ENCODE measurements at regions not wholly inside any gene's neighbourhood (a gene's known extent, or its start where the extent isn't known, plus 50 kb on each side); places are given as distances from the start of the nearest gene placed in this dataset.

DNA sequence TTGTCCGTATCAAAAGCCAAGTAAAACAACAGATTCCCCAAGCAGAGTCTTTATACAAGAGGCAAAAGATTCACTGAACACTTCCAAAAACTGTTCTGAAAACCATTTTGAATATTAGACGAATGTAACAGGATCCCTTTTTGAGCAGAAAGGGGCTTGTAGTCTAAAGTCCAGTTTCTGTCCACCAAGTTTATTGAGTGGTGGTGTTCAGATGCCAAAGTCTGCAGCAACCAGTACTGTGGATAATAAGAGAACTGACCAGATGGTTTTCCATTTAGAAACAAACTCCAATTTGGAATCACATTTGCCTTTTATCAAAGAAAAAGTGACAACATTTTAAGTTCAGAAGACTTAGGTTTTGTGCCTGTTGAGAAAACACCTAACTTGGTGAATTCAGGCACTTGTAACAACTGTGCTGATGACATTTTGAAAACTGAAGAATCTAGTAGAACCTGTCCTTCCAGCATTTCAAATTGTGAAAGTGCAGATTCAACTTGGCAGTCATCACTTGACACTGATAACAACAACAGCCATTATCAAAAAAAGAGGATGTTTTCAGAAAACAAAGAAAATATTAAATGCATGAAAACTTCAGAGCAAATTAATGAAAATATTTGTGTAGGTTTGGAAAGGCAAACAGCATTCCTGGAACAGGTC lies 217.1 kb downstream of the CSNK2A3 start:
- no peaks in the 10 kb centered on the region for H3K36me3 ChIP-seq (ENCODE audit: control insufficient read depth, insufficient read depth, low read length)
- TF ChIP-seq, protein P1, sequence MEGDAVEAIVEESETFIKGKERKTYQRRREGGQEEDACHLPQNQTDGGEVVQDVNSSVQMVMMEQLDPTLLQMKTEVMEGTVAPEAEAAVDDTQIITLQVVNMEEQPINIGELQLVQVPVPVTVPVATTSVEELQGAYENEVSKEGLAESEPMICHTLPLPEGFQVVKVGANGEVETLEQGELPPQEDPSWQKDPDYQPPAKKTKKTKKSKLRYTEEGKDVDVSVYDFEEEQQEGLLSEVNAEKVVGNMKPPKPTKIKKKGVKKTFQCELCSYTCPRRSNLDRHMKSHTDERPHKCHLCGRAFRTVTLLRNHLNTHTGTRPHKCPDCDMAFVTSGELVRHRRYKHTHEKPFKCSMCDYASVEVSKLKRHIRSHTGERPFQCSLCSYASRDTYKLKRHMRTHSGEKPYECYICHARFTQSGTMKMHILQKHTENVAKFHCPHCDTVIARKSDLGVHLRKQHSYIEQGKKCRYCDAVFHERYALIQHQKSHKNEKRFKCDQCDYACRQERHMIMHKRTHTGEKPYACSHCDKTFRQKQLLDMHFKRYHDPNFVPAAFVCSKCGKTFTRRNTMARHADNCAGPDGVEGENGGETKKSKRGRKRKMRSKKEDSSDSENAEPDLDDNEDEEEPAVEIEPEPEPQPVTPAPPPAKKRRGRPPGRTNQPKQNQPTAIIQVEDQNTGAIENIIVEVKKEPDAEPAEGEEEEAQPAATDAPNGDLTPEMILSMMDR (IDR thresholded peaks at IDR 0.05; ENCODE audit: insufficient read depth, low read length, severe bottlenecking) = no peak
- FAIRE-seq (no peak), DNase-seq (ENCODE audit: low read depth) (peak; percentile 70)
- no peaks in the 10 kb centered on the region for H3K27me3 ChIP-seq (ENCODE audit: control insufficient read depth, insufficient read depth, low read length)
- H3K4me3 ChIP-seq (ENCODE audit: low read depth, low read length) = no peak overlapping the region

DNA sequence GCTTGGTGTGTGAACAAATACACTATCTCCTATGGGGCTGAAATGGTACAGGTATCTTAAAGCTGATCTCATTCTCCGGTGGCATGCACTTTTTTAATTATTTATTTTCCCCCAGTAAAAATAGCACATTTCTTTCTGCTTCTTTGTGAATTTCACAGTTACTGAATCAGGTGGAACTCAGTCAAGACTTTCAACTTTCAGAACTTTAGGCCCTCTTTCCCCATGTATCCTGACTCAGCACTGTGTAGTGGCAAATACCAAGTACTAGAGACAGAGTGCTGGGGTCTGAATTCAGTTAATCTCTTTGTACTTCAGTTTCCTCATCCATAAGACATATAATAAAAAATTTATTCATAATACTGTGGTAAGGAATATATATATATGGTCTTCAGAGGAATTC lies 223.9 kb downstream of the CSNK2A3 start:
- FAIRE-seq (no peak), DNase-seq (ENCODE audit: low read depth) (no peak)
- Histone ChIP-seq H3K4me3 (ENCODE audit: low read depth, low read length) (no peak overlapping the region), H3K27me3 (ENCODE audit: control insufficient read depth, insufficient read depth, low read length) (no peaks in the 10 kb centered on the region), H3K36me3 (ENCODE audit: control insufficient read depth, insufficient read depth, low read length) (no peaks in the 10 kb centered on the region)
- TF ChIP-seq, protein P1 (IDR thresholded peaks at IDR 0.05; ENCODE audit: insufficient read depth, low read length, severe bottlenecking) = no peak

DNA sequence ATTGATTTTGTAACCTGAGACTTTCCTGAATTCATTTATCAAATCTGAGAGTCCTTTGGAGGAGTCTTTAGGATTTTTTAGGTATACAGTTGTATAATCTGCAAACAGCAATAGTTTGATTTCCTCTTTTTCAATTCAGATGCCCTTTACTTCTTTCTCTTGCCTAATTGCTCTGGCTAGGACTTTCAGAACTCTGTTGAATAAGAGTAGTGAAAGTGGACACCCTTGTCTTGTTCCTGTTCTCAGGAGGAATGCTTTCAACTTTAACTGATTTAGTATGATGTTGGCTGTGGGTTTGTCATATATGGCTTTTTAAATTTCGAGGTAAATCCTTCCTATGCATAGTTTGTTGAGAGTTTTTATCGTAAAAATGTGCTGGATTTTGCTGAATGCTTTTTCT lies 227.4 kb downstream of the CSNK2A3 start:
- TF ChIP-seq, protein P1 (IDR thresholded peaks at IDR 0.05; ENCODE audit: insufficient read depth, low read length, severe bottlenecking) = no peak
- DNase-seq (ENCODE audit: low read depth) = no peak
- no peaks in the 10 kb centered on the region for H3K27me3 ChIP-seq (ENCODE audit: control insufficient read depth, insufficient read depth, low read length)

DNA sequence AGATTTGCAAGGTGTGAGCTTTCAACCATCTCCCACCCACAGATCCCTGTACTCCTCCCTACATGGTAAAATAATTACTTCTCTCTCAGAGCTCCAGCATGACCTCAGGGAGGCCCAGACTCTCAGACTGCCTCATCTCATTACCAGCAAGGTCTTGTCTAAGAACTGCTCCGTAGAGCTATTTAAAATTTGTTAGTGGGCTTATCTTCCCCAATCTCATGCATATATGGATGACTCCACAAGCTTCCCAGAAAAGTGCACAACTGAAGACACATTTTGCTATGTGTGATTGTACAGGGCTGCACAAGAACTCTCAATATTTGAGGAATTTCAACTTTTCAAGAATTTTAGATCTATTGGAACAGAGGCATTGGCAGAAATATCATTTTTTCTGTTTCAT lies 230.3 kb downstream of the CSNK2A3 start:
- no peaks in the 10 kb centered on the region for H3K36me3 ChIP-seq (ENCODE audit: control insufficient read depth, insufficient read depth, low read length)
- FAIRE-seq (no peak), DNase-seq (ENCODE audit: low read depth) (no peak)
- TF ChIP-seq, protein P1 (IDR thresholded peaks at IDR 0.05; ENCODE audit: insufficient read depth, low read length, severe bottlenecking) = no peak
- no peak overlapping the region for H3K4me3 ChIP-seq (ENCODE audit: low read depth, low read length)
- no peaks in the 10 kb centered on the region for H3K27me3 ChIP-seq (ENCODE audit: control insufficient read depth, insufficient read depth, low read length)

More for the DNA sequence above, 227.4 kb downstream of the CSNK2A3 start:
- no peak overlapping the region for H3K4me3 ChIP-seq (ENCODE audit: low read depth, low read length)
- no peak for FAIRE-seq
- H3K36me3 ChIP-seq (ENCODE audit: control insufficient read depth, insufficient read depth, low read length) = no peaks in the 10 kb centered on the region

DNA sequence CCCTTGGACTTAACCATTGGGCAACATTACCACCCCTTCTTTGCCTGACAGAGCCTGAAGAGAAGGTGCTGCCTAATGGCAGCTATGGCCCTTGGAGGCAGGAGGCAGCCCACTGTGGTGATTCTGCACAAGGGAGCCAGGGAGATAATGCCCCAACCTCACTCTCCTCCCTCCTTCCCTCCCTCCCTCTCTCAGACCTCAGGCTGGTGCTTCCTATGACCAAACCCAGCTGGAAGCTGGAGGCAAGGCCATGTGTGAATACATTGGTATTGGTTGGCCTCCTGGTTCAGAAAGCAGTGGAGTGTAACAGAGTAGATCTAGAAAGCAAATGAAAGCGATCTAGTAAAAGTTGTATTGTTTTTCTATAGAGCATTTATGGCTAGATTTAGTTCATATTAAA lies 233.1 kb downstream of the CSNK2A3 start:
- FAIRE-seq (no peak), DNase-seq (ENCODE audit: low read depth) (no peak)
- H3K4me3 ChIP-seq (ENCODE audit: low read depth, low read length) = no peak overlapping the region
- no peaks in the 10 kb centered on the region for H3K36me3 ChIP-seq (ENCODE audit: control insufficient read depth, insufficient read depth, low read length)
- TF ChIP-seq, protein P1 (IDR thresholded peaks at IDR 0.05; ENCODE audit: insufficient read depth, low read length, severe bottlenecking) = no peak
- no peaks in the 10 kb centered on the region for H3K27me3 ChIP-seq (ENCODE audit: control insufficient read depth, insufficient read depth, low read length)

DNA sequence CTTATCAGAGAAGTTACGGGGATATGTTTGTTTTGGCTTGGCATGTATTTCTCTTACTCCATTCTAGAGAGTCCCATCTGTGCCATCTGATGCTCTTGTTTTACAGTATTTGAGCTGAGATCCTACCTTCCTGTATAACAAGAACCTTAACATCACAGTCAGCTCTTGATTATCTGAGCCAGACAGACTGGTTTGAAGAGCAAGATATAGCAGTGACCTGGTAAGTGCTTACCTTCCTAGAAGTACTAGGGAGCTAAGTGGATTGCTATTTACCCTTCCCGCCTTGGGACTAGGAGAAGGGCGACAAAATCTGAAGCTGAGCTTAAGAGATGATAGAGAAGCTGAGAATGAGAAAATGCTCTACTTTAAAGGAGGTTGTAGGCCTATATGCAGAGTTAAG lies 235.3 kb downstream of the CSNK2A3 start:
- Histone ChIP-seq H3K27me3 (ENCODE audit: control insufficient read depth, insufficient read depth, low read length) (no peaks in the 10 kb centered on the region), H3K4me3 (ENCODE audit: low read depth, low read length) (no peak overlapping the region), H3K36me3 (ENCODE audit: control insufficient read depth, insufficient read depth, low read length) (no peaks in the 10 kb centered on the region)
- TF ChIP-seq, protein P1 (IDR thresholded peaks at IDR 0.05; ENCODE audit: insufficient read depth, low read length, severe bottlenecking) = no peak
- no peak for DNase-seq (ENCODE audit: low read depth)
- no peak for FAIRE-seq

Data from bronchial epithelial cell (primary cell).